ENCODE measurements at regions not wholly inside any gene's neighbourhood (a gene's known extent, or its start where the extent isn't known, plus 50 kb on each side); places are given as distances from the start of the nearest gene placed in this dataset.

DNA sequence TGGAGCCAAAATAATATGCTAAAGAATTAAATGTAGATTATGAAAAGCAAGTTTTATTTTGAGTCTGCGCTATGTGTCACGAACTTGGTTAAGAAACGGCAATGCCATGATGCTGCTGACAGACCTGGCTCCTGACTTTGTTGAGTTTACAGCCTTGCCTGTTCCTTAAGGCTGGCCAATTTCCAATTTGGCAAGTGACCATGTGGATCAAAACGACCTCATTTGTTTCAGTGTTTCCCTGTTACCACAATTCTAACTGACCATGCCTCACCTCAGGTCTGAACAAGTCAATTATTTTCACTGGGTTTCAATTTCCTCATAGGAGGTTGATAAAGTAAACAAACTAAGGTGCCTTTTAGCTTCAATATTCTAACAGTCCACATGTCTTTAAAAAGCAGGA is 461.4 kb downstream of the ZNF608 start:
- no peaks in the 10 kb centered on the region for H3K27me3 ChIP-seq (replicated peaks in 1 of 7)
- 79 to 86% (median 80%) methylated on average over 4 of the region's 4 CpGs for WGBS, 5 donors

GRCh38 chr5:124283031-124283430 is 463.4 kb downstream of the ZNF608 start:
- WGBS, 5 donors, result 42 to 83% (median 69%) methylated on average over 2 of the region's 2 CpGs

More for the DNA sequence above, 461.4 kb downstream of the ZNF608 start:
- Histone ChIP-seq H3K9me3 (no peaks in the 10 kb centered on the region), H3K36me3 (no peaks in the 10 kb centered on the region), H3K4me1 (peaks cover 0 to 13% (median 1%) of the 10 kb centered on the region in 6 donors), H3K4me3 (no peak overlapping the region), H3K27ac (no peak overlapping the region)
- TF ChIP-seq POLR2AphosphoS5 (IDR thresholded peaks at IDR 0.05) (no peak), CTCF (IDR thresholded peaks at IDR 0.05 in 8 of 11, conservative IDR thresholded peaks at IDR 0.05 in 3 of 11) (no peak), POLR2A (IDR thresholded peaks at IDR 0.05) (no peak)
- intact Hi-C loops (cut with DNase I; ENCODE audit: low total_unique reads), result no loop called here
- no peak for DNase-seq

DNA sequence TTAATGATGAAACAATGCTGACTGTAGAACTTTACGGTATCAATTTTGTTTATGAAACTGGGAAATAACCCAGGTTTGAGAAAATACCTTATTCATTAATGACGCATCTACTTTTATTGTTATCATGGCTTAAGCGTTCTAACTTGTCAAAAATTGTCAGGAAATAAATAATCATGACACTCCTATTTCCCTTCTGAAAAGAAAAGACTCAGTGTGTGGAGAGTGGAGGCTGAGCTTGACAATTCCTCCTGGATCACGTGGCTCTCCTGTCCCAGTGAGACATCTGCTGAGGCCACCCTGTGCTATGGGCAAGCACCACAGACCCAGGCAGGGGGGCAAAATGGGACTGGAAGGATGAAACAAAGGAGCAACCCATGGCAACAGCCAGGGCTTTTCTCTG is 466.4 kb downstream of the ZNF608 start:
- TF ChIP-seq POLR2AphosphoS5 (IDR thresholded peaks at IDR 0.05), result no peak
- TF ChIP-seq CTCF (IDR thresholded peaks at IDR 0.05 in 8 of 11, conservative IDR thresholded peaks at IDR 0.05 in 3 of 11), result no peak
- TF ChIP-seq POLR2A (IDR thresholded peaks at IDR 0.05), result no peak
- intact Hi-C loops (cut with DNase I; ENCODE audit: low total_unique reads), result no loop called here
- H3K4me3 ChIP-seq, result no peak overlapping the region
- no peaks in the 10 kb centered on the region for H3K9me3 ChIP-seq
- H3K27me3 ChIP-seq (replicated peaks in 1 of 7), result no peaks in the 10 kb centered on the region
- no peaks in the 10 kb centered on the region for H3K4me1 ChIP-seq
- WGBS, 5 donors, result 82 to 95% (median 91%) methylated on average over 4 of the region's 4 CpGs
- H3K36me3 ChIP-seq, result no peaks in the 10 kb centered on the region
- DNase-seq, result no peak
- H3K27ac ChIP-seq, result no peak overlapping the region

More at GRCh38 chr5:124283031-124283430, 463.4 kb downstream of the ZNF608 start:
- no peaks in the 10 kb centered on the region for H3K27me3 ChIP-seq (replicated peaks in 1 of 7)
- H3K27ac ChIP-seq, result no peak overlapping the region
- no peaks in the 10 kb centered on the region for H3K9me3 ChIP-seq
- no peak for TF ChIP-seq CTCF (IDR thresholded peaks at IDR 0.05 in 8 of 11, conservative IDR thresholded peaks at IDR 0.05 in 3 of 11)
- no peak for TF ChIP-seq POLR2A (IDR thresholded peaks at IDR 0.05)
- TF ChIP-seq POLR2AphosphoS5 (IDR thresholded peaks at IDR 0.05), result no peak
- no peak for DNase-seq
- no peak overlapping the region for H3K4me3 ChIP-seq
- intact Hi-C loops (cut with DNase I; ENCODE audit: low total_unique reads), result no loop called here
- no peaks in the 10 kb centered on the region for H3K36me3 ChIP-seq
- no peaks in the 10 kb centered on the region for H3K4me1 ChIP-seq

- DNase-seq, result no peak
- 52 to 67% (median 58%) methylated on average over 3 of the region's 3 CpGs for WGBS, 5 donors
- intact Hi-C loops (cut with DNase I; ENCODE audit: low total_unique reads), result no loop called here
- TF ChIP-seq POLR2A (IDR thresholded peaks at IDR 0.05) (no peak), POLR2AphosphoS5 (IDR thresholded peaks at IDR 0.05) (no peak), CTCF (IDR thresholded peaks at IDR 0.05 in 8 of 11, conservative IDR thresholded peaks at IDR 0.05 in 3 of 11) (no peak)
- Histone ChIP-seq H3K9me3 (no peaks in the 10 kb centered on the region), H3K4me1 (no peaks in the 10 kb centered on the region), H3K4me3 (no peak overlapping the region), H3K27ac (no peak overlapping the region), H3K36me3 (no peaks in the 10 kb centered on the region), H3K27me3 (replicated peaks in 1 of 7) (no peaks in the 10 kb centered on the region)
These were observed 467.1 kb downstream of the ZNF608 start for GRCh38 chr5:124279146-124279876.

All from spleen (tissue), 11 donors.